ENCODE measurements at regions not wholly inside any gene's neighbourhood (a gene's known extent, or its start where the extent isn't known, plus 50 kb on each side); places are given as distances from the start of the nearest gene placed in this dataset.

DNA sequence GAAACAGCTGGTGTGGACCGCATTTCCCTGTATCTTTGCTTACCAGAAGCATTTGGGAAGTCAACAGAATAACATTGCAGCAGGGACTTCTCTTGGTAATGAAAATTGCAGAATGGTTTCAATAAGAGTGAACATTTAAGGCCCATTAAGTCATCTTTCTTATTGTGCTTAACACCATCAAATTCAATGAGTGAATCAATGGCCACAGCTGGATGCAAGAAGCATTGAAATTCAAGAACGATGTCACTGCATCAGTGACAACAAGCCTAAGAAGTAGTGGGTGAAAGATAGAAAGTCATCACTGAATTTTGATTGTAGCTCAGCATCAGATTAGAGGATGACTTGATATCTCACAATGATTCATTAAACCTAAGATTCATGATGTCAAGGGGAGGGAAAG, 93.9 kb upstream of the GPM6A start:
- no peak for DNase-seq
- BruUV-seq (replicated peaks) = no TSS peak
- H3K36me3 Mint-ChIP-seq (ENCODE audit: insufficient read depth, unreplicated experiment) = no peaks in the 10 kb centered on the region
- peaks cover 3% of the 10 kb centered on the region for H3K9me3 Mint-ChIP-seq (ENCODE audit: low read depth, unreplicated experiment)
- CTCF ChIA-PET = no interaction called here
- intact Hi-C loops (cut with micrococcal nuclease; ENCODE audit: unreplicated experiment) = no loop called here
- H3K27me3 Mint-ChIP-seq (ENCODE audit: unreplicated experiment) = no peaks in the 10 kb centered on the region
- no peaks in the 10 kb centered on the region for H3K4me1 Mint-ChIP-seq (ENCODE audit: low read depth, unreplicated experiment)
- TF ChIP-seq, protein P1, sequence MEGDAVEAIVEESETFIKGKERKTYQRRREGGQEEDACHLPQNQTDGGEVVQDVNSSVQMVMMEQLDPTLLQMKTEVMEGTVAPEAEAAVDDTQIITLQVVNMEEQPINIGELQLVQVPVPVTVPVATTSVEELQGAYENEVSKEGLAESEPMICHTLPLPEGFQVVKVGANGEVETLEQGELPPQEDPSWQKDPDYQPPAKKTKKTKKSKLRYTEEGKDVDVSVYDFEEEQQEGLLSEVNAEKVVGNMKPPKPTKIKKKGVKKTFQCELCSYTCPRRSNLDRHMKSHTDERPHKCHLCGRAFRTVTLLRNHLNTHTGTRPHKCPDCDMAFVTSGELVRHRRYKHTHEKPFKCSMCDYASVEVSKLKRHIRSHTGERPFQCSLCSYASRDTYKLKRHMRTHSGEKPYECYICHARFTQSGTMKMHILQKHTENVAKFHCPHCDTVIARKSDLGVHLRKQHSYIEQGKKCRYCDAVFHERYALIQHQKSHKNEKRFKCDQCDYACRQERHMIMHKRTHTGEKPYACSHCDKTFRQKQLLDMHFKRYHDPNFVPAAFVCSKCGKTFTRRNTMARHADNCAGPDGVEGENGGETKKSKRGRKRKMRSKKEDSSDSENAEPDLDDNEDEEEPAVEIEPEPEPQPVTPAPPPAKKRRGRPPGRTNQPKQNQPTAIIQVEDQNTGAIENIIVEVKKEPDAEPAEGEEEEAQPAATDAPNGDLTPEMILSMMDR (IDR thresholded peaks at IDR 0.05; ENCODE audit: unreplicated experiment) = no peak
- no peak overlapping the region for H3K27ac Mint-ChIP-seq (ENCODE audit: unreplicated experiment)
- H3K4me3 Mint-ChIP-seq (ENCODE audit: low read depth, unreplicated experiment) = no peak overlapping the region

DNA sequence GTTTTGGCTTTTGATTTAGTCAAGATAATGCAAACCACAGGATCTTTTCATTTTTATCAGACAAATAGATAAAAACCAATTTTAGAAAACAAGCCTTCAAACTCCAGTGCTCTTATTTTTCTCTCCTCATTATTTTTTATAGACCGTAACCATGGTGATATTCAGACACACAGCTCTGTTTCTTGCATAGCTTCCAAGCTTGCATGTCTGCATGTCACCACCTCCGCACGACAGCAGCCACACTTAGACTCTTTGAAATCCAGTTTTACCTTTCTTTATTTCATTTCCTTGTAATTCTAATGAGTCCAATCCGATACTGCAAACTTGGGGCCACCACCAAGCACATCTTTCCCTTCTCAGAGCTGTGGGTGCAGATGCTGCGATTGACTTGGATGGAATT, 94.3 kb upstream of the GPM6A start:
- no peaks in the 10 kb centered on the region for H3K27me3 Mint-ChIP-seq (ENCODE audit: unreplicated experiment)
- no peaks in the 10 kb centered on the region for H3K36me3 Mint-ChIP-seq (ENCODE audit: insufficient read depth, unreplicated experiment)
- no peak for DNase-seq
- no peak overlapping the region for H3K27ac Mint-ChIP-seq (ENCODE audit: unreplicated experiment)
- CTCF ChIA-PET = no interaction called here
- intact Hi-C loops (cut with micrococcal nuclease; ENCODE audit: unreplicated experiment) = no loop called here
- no TSS peak for BruUV-seq (replicated peaks)
- H3K4me1 Mint-ChIP-seq (ENCODE audit: low read depth, unreplicated experiment) = no peaks in the 10 kb centered on the region
- TF ChIP-seq, protein P1 (IDR thresholded peaks at IDR 0.05; ENCODE audit: unreplicated experiment) = no peak
- H3K4me3 Mint-ChIP-seq (ENCODE audit: low read depth, unreplicated experiment) = no peak overlapping the region
- peaks cover 3% of the 10 kb centered on the region for H3K9me3 Mint-ChIP-seq (ENCODE audit: low read depth, unreplicated experiment)

DNA sequence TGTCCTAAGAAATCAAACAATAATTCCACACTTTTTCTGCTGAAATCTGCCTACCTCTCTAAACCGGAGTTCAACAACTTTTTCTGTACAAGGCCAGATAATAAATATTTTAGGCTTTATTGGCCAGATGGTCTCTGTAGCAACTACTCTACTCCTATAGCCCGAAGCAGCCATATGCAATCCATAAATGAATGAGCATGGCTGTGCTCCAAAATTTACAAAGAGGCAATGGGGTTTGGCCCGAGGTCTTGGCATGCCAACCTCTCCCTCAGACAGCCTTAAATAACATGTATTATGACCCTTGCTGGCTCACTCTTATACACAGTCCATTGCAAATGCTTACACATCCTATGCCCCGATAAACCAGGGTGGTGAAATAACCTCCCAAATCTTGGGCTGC, 98.6 kb upstream of the GPM6A start:
- no peak overlapping the region for H3K27ac Mint-ChIP-seq (ENCODE audit: unreplicated experiment)
- no peaks in the 10 kb centered on the region for H3K4me1 Mint-ChIP-seq (ENCODE audit: low read depth, unreplicated experiment)
- CTCF ChIA-PET = no interaction called here
- H3K36me3 Mint-ChIP-seq (ENCODE audit: insufficient read depth, unreplicated experiment) = no peaks in the 10 kb centered on the region
- no peaks in the 10 kb centered on the region for H3K27me3 Mint-ChIP-seq (ENCODE audit: unreplicated experiment)
- no peak for DNase-seq
- intact Hi-C loops (cut with micrococcal nuclease; ENCODE audit: unreplicated experiment) = no loop called here
- BruUV-seq (replicated peaks) = no TSS peak
- TF ChIP-seq, protein P1 (IDR thresholded peaks at IDR 0.05; ENCODE audit: unreplicated experiment) = no peak
- no peaks in the 10 kb centered on the region for H3K9me3 Mint-ChIP-seq (ENCODE audit: low read depth, unreplicated experiment)
- H3K4me3 Mint-ChIP-seq (ENCODE audit: low read depth, unreplicated experiment) = no peak overlapping the region

- TF ChIP-seq, protein P1 (IDR thresholded peaks at IDR 0.05; ENCODE audit: unreplicated experiment) = no peak
- no peak for DNase-seq
- BruUV-seq (replicated peaks) = no TSS peak
- H3K9me3 Mint-ChIP-seq (ENCODE audit: low read depth, unreplicated experiment) = no peaks in the 10 kb centered on the region
- H3K27me3 Mint-ChIP-seq (ENCODE audit: unreplicated experiment) = no peaks in the 10 kb centered on the region
- H3K27ac Mint-ChIP-seq (ENCODE audit: unreplicated experiment) = no peak overlapping the region
- H3K4me3 Mint-ChIP-seq (ENCODE audit: low read depth, unreplicated experiment) = no peak overlapping the region
- H3K36me3 Mint-ChIP-seq (ENCODE audit: insufficient read depth, unreplicated experiment) = no peaks in the 10 kb centered on the region
- no peaks in the 10 kb centered on the region for H3K4me1 Mint-ChIP-seq (ENCODE audit: low read depth, unreplicated experiment)
- intact Hi-C loops (cut with micrococcal nuclease; ENCODE audit: unreplicated experiment) = no loop called here
- CTCF ChIA-PET = no interaction called here
Observed at GRCh38 chr4:175916626-175917351, 104.7 kb upstream of the GPM6A start.
